ENCODE measurements at regions not wholly inside any gene's neighbourhood (a gene's known extent, or its start where the extent isn't known, plus 50 kb on each side); places are given as distances from the start of the nearest gene placed in this dataset.

- no TSS peak for BruUV-seq (replicated peaks)
- DNase-seq (ENCODE audit: low spot score), result no peak
- Histone ChIP-seq H3K4me3 (ENCODE audit: low read depth, low read length, poor library complexity, severe bottlenecking) (no peak overlapping the region), H3K9me3 (ENCODE audit: low read length) (no peaks in the 10 kb centered on the region), H3K4me2 (ENCODE audit: low read length) (no peak overlapping the region), H3K36me3 (ENCODE audit: insufficient read depth, low read length) (no peaks in the 10 kb centered on the region), H3K9me2 (ENCODE audit: insufficient read depth, low read length) (no peaks in the 10 kb centered on the region), H3K27ac (ENCODE audit: low read depth, low read length, poor library complexity, severe bottlenecking) (no peak overlapping the region), H3K4me1 (ENCODE audit: insufficient read depth, low read length, poor library complexity, severe bottlenecking) (no peaks in the 10 kb centered on the region), H2AFZ (ENCODE audit: low read length) (no peak overlapping the region), H4K20me1 (ENCODE audit: insufficient read depth, low read length) (no peaks in the 10 kb centered on the region), H3K79me2 (ENCODE audit: insufficient read depth, low read depth, low read length) (no peaks in the 10 kb centered on the region)
- TF ChIP-seq, protein P1, sequence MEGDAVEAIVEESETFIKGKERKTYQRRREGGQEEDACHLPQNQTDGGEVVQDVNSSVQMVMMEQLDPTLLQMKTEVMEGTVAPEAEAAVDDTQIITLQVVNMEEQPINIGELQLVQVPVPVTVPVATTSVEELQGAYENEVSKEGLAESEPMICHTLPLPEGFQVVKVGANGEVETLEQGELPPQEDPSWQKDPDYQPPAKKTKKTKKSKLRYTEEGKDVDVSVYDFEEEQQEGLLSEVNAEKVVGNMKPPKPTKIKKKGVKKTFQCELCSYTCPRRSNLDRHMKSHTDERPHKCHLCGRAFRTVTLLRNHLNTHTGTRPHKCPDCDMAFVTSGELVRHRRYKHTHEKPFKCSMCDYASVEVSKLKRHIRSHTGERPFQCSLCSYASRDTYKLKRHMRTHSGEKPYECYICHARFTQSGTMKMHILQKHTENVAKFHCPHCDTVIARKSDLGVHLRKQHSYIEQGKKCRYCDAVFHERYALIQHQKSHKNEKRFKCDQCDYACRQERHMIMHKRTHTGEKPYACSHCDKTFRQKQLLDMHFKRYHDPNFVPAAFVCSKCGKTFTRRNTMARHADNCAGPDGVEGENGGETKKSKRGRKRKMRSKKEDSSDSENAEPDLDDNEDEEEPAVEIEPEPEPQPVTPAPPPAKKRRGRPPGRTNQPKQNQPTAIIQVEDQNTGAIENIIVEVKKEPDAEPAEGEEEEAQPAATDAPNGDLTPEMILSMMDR (conservative IDR thresholded peaks at IDR 0.05; ENCODE audit: low read length), result no peak
- no peak for TF ChIP-seq EZH2phosphoT487 (IDR thresholded peaks at IDR 0.05; ENCODE audit: borderline replicate concordance, low read depth, low read length)
- intact Hi-C loops (cut with micrococcal nuclease; ENCODE audit: unreplicated experiment), result no loop called here
- POLR2A ChIA-PET, result interaction anchor here (0.6 to 0.7 kb wide), 2 partner anchors 9 to 33 kb away, joined by 3 read pairs; no protein-coding TSS in a partner anchor
- CTCF ChIA-PET (ENCODE audit: unreplicated experiment), result no interaction called here
Measured at GRCh38 chr3:70876154-70876553, 563.7 kb upstream of the MDFIC2 start.

GRCh38 chr3:70874196-70874595 lies 561.8 kb upstream of the MDFIC2 start:
- no peaks in the 10 kb centered on the region for H3K9me3 ChIP-seq (ENCODE audit: low read length)
- intact Hi-C loops (cut with micrococcal nuclease; ENCODE audit: unreplicated experiment), result no loop called here
- no peak overlapping the region for H3K4me3 ChIP-seq (ENCODE audit: low read depth, low read length, poor library complexity, severe bottlenecking)
- H3K36me3 ChIP-seq (ENCODE audit: insufficient read depth, low read length), result no peaks in the 10 kb centered on the region
- H3K4me2 ChIP-seq (ENCODE audit: low read length), result no peak overlapping the region
- BruUV-seq (replicated peaks), result no TSS peak
- no peaks in the 10 kb centered on the region for H3K9me2 ChIP-seq (ENCODE audit: insufficient read depth, low read length)
- ChIA-PET CTCF (ENCODE audit: unreplicated experiment) (no interaction called here), POLR2A (interaction anchor here (1.1 kb wide), 1 partner anchor 16 kb away, joined by 4 read pairs; no protein-coding TSS in a partner anchor)
- TF ChIP-seq EZH2phosphoT487 (IDR thresholded peaks at IDR 0.05; ENCODE audit: borderline replicate concordance, low read depth, low read length), result no peak
- TF ChIP-seq, protein P1 (conservative IDR thresholded peaks at IDR 0.05; ENCODE audit: low read length), result no peak
- DNase-seq (ENCODE audit: low spot score), result no peak
- H3K27ac ChIP-seq (ENCODE audit: low read depth, low read length, poor library complexity, severe bottlenecking), result no peak overlapping the region
- H4K20me1 ChIP-seq (ENCODE audit: insufficient read depth, low read length), result no peaks in the 10 kb centered on the region
- no peaks in the 10 kb centered on the region for H3K4me1 ChIP-seq (ENCODE audit: insufficient read depth, low read length, poor library complexity, severe bottlenecking)
- no peak overlapping the region for H2AFZ ChIP-seq (ENCODE audit: low read length)
- H3K79me2 ChIP-seq (ENCODE audit: insufficient read depth, low read depth, low read length), result no peaks in the 10 kb centered on the region

DNA sequence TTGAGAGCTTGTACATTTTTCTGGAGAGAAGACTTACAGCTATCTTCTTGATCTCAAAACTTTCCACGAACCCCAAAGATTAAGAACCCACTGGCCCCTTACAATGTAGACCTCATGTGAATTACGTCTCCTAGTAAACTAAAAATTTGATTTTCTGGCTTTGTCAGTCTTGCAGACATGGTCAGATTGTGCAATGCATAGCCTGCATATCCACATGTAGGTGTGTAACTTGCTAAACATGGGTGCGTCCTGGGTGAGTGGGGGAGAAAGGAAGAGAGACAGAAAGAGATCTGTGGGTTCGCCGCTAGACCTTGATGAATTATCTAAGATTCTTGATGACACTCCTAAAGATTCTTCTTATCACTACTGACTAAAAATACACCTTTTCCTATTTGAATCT lies 561.2 kb upstream of the MDFIC2 start:
- H3K79me2 ChIP-seq (ENCODE audit: insufficient read depth, low read depth, low read length), result no peaks in the 10 kb centered on the region
- H3K9me2 ChIP-seq (ENCODE audit: insufficient read depth, low read length), result no peaks in the 10 kb centered on the region
- no peak overlapping the region for H3K4me2 ChIP-seq (ENCODE audit: low read length)
- no peaks in the 10 kb centered on the region for H4K20me1 ChIP-seq (ENCODE audit: insufficient read depth, low read length)
- no peak overlapping the region for H3K27ac ChIP-seq (ENCODE audit: low read depth, low read length, poor library complexity, severe bottlenecking)
- no peak overlapping the region for H2AFZ ChIP-seq (ENCODE audit: low read length)
- H3K4me3 ChIP-seq (ENCODE audit: low read depth, low read length, poor library complexity, severe bottlenecking), result no peak overlapping the region
- CTCF ChIA-PET (ENCODE audit: unreplicated experiment), result no interaction called here
- no TSS peak for BruUV-seq (replicated peaks)
- no peaks in the 10 kb centered on the region for H3K36me3 ChIP-seq (ENCODE audit: insufficient read depth, low read length)
- no peak for TF ChIP-seq EZH2phosphoT487 (IDR thresholded peaks at IDR 0.05; ENCODE audit: borderline replicate concordance, low read depth, low read length)
- no peaks in the 10 kb centered on the region for H3K9me3 ChIP-seq (ENCODE audit: low read length)
- DNase-seq (ENCODE audit: low spot score), result no peak
- H3K4me1 ChIP-seq (ENCODE audit: insufficient read depth, low read length, poor library complexity, severe bottlenecking), result no peaks in the 10 kb centered on the region
- POLR2A ChIA-PET, result interaction anchor here (0.7 to 1.1 kb wide), 2 partner anchors 16 to 49 kb away, joined by 3 to 4 read pairs; no protein-coding TSS in a partner anchor
- intact Hi-C loops (cut with micrococcal nuclease; ENCODE audit: unreplicated experiment), result no loop called here

All from OCI-LY7 (cell line).